Pancreas (tissue), 10 donors: ENCODE measurements at regions not wholly inside any gene's neighbourhood (a gene's known extent, or its start where the extent isn't known, plus 50 kb on each side); places are given as distances from the start of the nearest gene placed in this dataset.
"Not testable (repeated sequence)": the region's sequence is repeated elsewhere in the genome, so short reads cannot be mapped to it uniquely, and the experiment has no call there.

Experiments
- ATAC-seq, 4 donors: fragments of 200-7000 bp; cut with Tn5 transposase; one replicate each; pipeline versions ENCODE4 v1.8.0 to v1.9.1; 2020; ENCODE audit warnings: mild to moderate bottlenecking in 4 of 4, moderate library complexity in 4 of 4
- DNase-seq, 6 donors: peaks; one replicate each; pipeline ENCODE4 v3.0.0-alpha.2; 2020
- FAIRE-seq: peaks from 2 replicates; lab custom pipeline; 2012; peaks lifted over from hg19 to GRCh38; lab: Jason Lieb, UNC
- H3K27ac ChIP-seq, 4 donors: fragments of 200-600 bp; sonication (generic); 1 replicate in 3 of 4; 2 replicates in 1 of 4; pipeline versions ENCODE4 v1.5.0 to v1.8.0; 2020
- H3K27me3 ChIP-seq, 4 donors: fragments of 200-600 bp; one replicate each; pipeline ENCODE4 v1.8.0; 2021
- H3K36me3 ChIP-seq, 3 donors: fragments of 200-600 bp; sonication (generic) in 1 of 3; one replicate each; pipeline versions ENCODE4 v1.5.0 to v1.8.0; 2020 to 2021
- H3K4me1 ChIP-seq, 3 donors: fragments of 200-600 bp; one replicate each; pipeline ENCODE4 v1.8.0; 2021
- H3K4me3 ChIP-seq, 4 donors: fragments of 200-600 bp; sonication (generic) in 2 of 4; one replicate each; pipeline versions ENCODE4 v1.5.0 to v1.8.0; 2020 to 2021
- H3K9me3 ChIP-seq, 4 donors: fragments of 200-600 bp; one replicate each; pipeline ENCODE4 v1.8.0; 2021
- WGBS, 2 donors: extraction: QIAGEN DNeasy Blood & Tissue Kit; methylation state at CpG; one replicate each; pipeline ENCODE4 v1.1.7; 2013; 5-methylcytosine and 5-hydroxymethylcytosine counted together
- intact Hi-C, 3 donors: fragments of 100-400 bp; cut with DNase I; formaldehyde crosslinking; loops; one replicate each; pipeline versions ENCODE4 v1.11.1 to v1.14.2; 2022
- TF ChIP-seq, protein P1 (sequence below), 4 donors: fragments of 200-600 bp; sonication (generic) in 3 of 4; IDR thresholded peaks; one replicate each; pipeline versions ENCODE4 v1.5.0 to v1.8.0; 2021; ENCODE audit warnings: antibody characterized with exemption in 4 of 4
- donor health status: healthy with polysubstance abuse.
- donor health status: DM: no; HTN: no; CAD: no; lungs with moderate emphysema.
- donor health status: DM: no; HTN: no; CAD: no.
- donor health status: control.
- donor health status: control.
- donor health status: Bipolar disorder and iron deficiency.
- donor health status: DM: yes; HTN: yes; CAD: no.
- donor health status: DM: no; HTN: no; CAD: no.
- donor health status: DM: no; HTN: no; CAD: no.
- donor health status: DM: yes; HTN: yes; CAD: no.

DNA sequence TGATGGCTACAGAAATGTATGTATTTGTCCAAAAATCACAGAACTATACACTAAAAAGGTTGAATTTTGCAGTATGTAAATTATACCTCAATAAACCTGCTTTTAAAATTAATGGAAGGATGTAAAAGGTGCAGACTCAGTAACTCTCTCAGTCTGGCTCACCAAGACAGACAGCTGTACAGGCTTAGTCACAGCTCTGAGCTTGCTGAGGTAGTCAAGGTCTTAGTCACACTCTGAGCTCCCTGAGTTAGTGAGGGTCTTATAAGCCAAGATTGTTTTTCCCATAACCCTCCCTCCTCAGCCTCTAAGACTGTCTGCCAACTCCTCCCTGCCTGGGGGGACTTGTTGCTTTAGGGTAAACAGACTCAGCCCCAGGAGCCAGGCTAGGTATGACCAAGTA, 59.3 kb upstream of the IZUMO1R start:
- no peak for FAIRE-seq
- Histone ChIP-seq H3K27ac (no peak overlapping the region), H3K4me1 (no peaks in the 10 kb centered on the region), H3K27me3 (no peaks in the 10 kb centered on the region), H3K4me3 (no peak overlapping the region), H3K36me3 (no peaks in the 10 kb centered on the region), H3K9me3 (no peaks in the 10 kb centered on the region)
- ATAC-seq: no peak
- no peak for DNase-seq
- intact Hi-C loops: no loop called here
- TF ChIP-seq, protein P1, sequence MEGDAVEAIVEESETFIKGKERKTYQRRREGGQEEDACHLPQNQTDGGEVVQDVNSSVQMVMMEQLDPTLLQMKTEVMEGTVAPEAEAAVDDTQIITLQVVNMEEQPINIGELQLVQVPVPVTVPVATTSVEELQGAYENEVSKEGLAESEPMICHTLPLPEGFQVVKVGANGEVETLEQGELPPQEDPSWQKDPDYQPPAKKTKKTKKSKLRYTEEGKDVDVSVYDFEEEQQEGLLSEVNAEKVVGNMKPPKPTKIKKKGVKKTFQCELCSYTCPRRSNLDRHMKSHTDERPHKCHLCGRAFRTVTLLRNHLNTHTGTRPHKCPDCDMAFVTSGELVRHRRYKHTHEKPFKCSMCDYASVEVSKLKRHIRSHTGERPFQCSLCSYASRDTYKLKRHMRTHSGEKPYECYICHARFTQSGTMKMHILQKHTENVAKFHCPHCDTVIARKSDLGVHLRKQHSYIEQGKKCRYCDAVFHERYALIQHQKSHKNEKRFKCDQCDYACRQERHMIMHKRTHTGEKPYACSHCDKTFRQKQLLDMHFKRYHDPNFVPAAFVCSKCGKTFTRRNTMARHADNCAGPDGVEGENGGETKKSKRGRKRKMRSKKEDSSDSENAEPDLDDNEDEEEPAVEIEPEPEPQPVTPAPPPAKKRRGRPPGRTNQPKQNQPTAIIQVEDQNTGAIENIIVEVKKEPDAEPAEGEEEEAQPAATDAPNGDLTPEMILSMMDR (IDR thresholded peaks at IDR 0.05): no peak

DNA sequence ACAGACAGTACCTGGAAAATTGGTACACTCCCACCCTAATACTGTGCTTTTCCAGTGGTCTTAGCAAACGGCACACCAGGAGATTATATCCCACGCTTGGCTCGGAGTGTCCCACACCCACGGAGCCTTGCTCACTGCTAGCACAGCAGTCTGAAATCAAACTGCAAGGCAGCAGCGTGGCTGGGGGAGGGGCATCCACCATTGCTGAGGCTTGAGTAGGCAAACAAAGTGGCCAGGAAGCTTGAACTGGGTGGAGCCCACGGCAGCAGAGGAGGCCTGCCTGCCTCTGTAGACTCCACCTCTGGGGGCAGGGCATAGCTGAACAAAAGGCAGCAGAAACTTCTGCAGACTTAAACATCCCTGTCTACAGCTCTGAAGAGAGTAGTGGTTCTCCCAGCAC, 56.1 kb upstream of the IZUMO1R start:
- H3K27me3 ChIP-seq, H3K4me1 ChIP-seq, H3K27ac ChIP-seq, intact Hi-C loops, ATAC-seq, H3K36me3 ChIP-seq, H3K9me3 ChIP-seq, FAIRE-seq, H3K4me3 ChIP-seq: not testable (repeated sequence)
- peak in 1 of 6 donors; percentile 16 for DNase-seq
- WGBS, 2 donors: 72 to 74% methylated on average over 6 of the region's 6 CpGs

DNA sequence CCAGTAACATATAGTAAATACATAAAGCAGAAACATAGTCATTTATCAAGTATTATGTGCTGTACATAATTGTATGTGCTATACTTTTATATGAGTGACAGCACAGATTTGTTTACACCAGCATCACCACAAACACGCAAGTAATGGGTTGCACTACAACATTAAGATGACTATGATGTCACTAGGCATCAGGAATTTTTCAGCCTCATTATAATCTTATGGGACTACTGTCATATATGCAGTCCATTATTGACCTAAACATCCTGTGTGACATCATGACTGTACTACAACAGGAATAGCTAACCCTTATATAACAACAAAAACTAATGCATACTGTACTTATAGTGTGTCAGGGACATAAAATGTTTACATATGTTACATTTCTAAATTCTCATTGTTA, 50.2 kb upstream of the IZUMO1R start:
- Histone ChIP-seq H3K9me3 (no peaks in the 10 kb centered on the region), H3K27me3 (no peaks in the 10 kb centered on the region), H3K36me3 (no peaks in the 10 kb centered on the region), H3K4me3 (no peak overlapping the region), H3K27ac (no peak overlapping the region), H3K4me1 (no peaks in the 10 kb centered on the region)
- FAIRE-seq: no peak
- TF ChIP-seq, protein P1 (IDR thresholded peaks at IDR 0.05): no peak
- 86 to 97% methylated on average over 1 of the region's 1 CpG for WGBS, 2 donors
- no peak for DNase-seq
- intact Hi-C loops: no loop called here
- ATAC-seq: no peak
